BE2C (cell line): ENCODE measurements at regions not wholly inside any gene's neighbourhood (a gene's known extent, or its start where the extent isn't known, plus 50 kb on each side); places are given as distances from the start of the nearest gene placed in this dataset.

ENCODE experiments used
- DNase-seq: peaks from one replicate; pipeline ENCODE4 v3.0.0-alpha.2; 2020
- H3K27me3 ChIP-seq: fragments of 250-450 bp; sonication (Bioruptor Pico); 2 replicates; pipeline ENCODE4 v1.5.1; 2020; ENCODE audit warnings: mild to moderate bottlenecking
- H3K36me3 ChIP-seq: fragments of 250-450 bp; sonication (Bioruptor Pico); 2 replicates; pipeline ENCODE4 v1.5.1; 2020; ENCODE audit warnings: mild to moderate bottlenecking
- H3K4me1 ChIP-seq: fragments of 250-450 bp; sonication (Bioruptor Pico); 2 replicates; pipeline ENCODE4 v1.5.1; 2020
- H3K4me3 ChIP-seq: 2 replicates; pipeline ENCODE4 v1.5.1; 2011; ENCODE audit warnings: low read depth, low read length
- H3K9me3 ChIP-seq: fragments of 250-450 bp; sonication (Bioruptor Pico); 2 replicates; pipeline ENCODE4 v1.5.1; 2020
- CTCF ChIP-seq: IDR thresholded peaks from 2 replicates; pipeline ENCODE4 v1.5.1; 2012; ENCODE audit warnings: mild to moderate bottlenecking, low read depth, low read length

GRCh38 chr7:25656581-25657026, 428.3 kb upstream of the NPVF start:
- Histone ChIP-seq H3K36me3 (no peaks in the 10 kb centered on the region), H3K4me3 (peak overlapping the region; percentile 13; the same call in 1 of the 2 replicates), H3K4me1 (peaks cover 36% of the 10 kb centered on the region), H3K27me3 (no peaks in the 10 kb centered on the region), H3K9me3 (no peaks in the 10 kb centered on the region)
- TF ChIP-seq CTCF = no peak
- DNase-seq = peak; percentile 23

DNA sequence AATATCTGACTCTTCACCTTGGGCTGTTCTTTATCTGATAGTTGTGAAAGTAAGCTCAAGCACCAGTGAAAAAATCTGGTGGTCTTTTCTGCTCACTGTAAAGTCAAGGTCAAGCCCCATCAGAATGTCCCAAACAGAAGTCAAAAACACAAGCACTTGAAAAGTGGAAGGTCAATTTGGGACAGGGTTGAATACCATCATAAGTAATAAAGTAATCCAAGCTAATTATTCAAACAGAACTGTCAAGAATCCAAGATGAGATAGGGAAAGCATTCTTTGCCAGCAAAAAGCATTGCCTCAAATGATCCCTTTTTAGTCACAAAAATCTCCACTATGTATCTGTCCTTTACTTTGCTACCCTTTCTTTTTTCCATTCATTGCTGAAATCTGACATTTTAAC, 430.1 kb upstream of the NPVF start:
- no peak for TF ChIP-seq CTCF

DNA sequence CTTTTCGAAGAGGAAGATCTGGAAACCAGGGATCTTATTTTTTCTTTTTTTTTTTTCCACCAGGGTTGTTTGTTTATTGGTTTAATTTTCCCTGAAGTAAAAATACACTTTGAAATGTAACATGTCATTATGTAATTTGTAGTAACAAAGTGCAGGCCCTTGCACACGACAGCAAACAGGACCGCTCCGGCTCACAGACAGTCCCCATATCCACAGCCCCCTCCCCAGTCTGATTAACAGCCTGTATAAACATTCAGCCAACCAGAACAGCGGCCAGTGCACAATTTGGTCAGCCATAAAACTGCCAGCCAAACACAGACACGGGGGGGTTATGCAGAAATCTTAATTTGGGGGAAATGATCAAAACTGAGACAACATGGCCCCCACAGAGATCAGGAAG, 431.6 kb upstream of the NPVF start:
- Histone ChIP-seq H3K36me3 (no peaks in the 10 kb centered on the region), H3K4me3 (peak overlapping the region; percentile 17), H3K27me3 (no peaks in the 10 kb centered on the region), H3K4me1 (peaks cover 50% of the 10 kb centered on the region), H3K9me3 (no peaks in the 10 kb centered on the region)
- TF ChIP-seq CTCF = no peak
- DNase-seq = peak; percentile 87

More for the DNA sequence above, 430.1 kb upstream of the NPVF start:
- Histone ChIP-seq H3K36me3 (no peaks in the 10 kb centered on the region), H3K4me3 (no peak overlapping the region), H3K9me3 (no peaks in the 10 kb centered on the region), H3K27me3 (no peaks in the 10 kb centered on the region), H3K4me1 (peaks cover 43% of the 10 kb centered on the region)
- no peak for DNase-seq

DNA sequence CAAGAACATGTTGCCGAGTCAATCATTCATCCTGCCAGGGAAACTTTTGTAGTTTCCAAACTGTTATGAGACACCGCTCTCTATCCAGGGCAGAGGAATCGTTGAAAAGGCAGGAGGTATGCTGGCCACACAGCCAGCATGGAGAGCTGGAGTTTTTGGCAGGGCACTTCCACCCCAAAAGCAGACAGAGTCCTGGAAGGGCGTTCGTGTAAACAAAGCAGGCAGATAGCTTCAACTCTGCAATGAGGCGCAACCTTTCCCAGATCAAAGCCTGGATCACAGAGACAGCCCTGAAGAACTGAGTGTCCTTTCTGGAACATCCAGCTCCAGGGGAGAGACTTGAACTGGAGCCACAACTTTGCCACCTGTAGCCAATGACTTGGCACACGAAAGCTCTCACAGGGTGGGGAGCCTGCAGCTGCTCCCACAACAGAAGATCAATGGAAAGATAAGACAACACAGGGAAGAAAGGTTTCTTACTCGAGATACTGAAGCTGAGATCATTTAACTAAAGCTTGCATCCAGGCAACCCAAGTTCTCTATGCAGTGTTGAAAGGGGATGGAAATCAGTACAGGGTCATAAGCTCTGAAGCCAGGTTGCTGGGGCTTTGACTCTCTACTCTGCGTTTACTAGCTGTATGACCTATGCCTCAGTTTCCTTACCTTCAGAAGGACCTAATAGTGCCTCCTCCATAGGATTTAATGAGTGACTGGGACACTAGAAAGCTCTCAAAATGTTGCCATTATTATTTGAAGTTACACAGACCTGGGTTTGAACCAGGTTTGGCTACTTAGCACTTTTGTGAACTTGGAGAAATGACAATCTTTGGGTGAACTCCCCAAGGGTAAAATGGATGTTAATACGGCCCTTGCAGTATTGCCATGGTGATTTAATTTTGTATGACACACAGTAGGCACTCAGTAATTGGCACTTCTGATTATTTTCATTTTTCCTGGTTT, 434.8 kb upstream of the NPVF start:
- Histone ChIP-seq H3K9me3 (no peaks in the 10 kb centered on the region), H3K27me3 (no peaks in the 10 kb centered on the region), H3K36me3 (no peaks in the 10 kb centered on the region), H3K4me3 (no peak overlapping the region), H3K4me1 (peaks cover 44% of the 10 kb centered on the region)
- no peak for DNase-seq
- no peak for TF ChIP-seq CTCF

DNA sequence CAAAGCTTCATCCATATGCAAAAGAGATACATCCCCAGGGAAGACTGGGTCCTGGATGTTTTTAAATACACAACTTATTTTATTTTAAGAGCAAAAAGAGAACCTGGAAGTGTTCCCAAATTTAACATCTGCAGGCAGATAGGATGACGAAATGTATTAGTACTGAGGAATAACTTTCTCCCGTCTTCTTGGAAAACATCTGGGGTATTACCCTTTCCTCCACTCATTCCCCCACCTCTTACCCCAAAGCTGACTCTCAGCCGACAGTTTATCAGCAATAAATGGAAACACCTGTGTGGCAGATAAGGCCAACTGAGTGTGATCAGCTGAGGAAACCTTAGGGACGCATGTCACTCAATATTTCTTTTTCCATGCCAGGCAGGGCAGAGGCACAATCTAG, 435.6 kb upstream of the NPVF start:
- peaks cover 44% of the 10 kb centered on the region for H3K4me1 ChIP-seq
- no peaks in the 10 kb centered on the region for H3K9me3 ChIP-seq
- H3K36me3 ChIP-seq = no peaks in the 10 kb centered on the region
- no peak overlapping the region for H3K4me3 ChIP-seq
- DNase-seq = no peak
- no peaks in the 10 kb centered on the region for H3K27me3 ChIP-seq
- no peak for TF ChIP-seq CTCF

- no peaks in the 10 kb centered on the region for H3K27me3 ChIP-seq
- TF ChIP-seq CTCF = no peak
- peaks cover 42% of the 10 kb centered on the region for H3K4me1 ChIP-seq
Observed at GRCh38 chr7:25664593-25664992, 436.3 kb upstream of the NPVF start.

More at GRCh38 chr7:25664593-25664992, 436.3 kb upstream of the NPVF start:
- Histone ChIP-seq H3K36me3 (no peaks in the 10 kb centered on the region), H3K9me3 (no peaks in the 10 kb centered on the region), H3K4me3 (no peak overlapping the region)
- DNase-seq = no peak
